Esophagus squamous epithelium (tissue), 5 donors: ENCODE measurements at regions not wholly inside any gene's neighbourhood (a gene's known extent, or its start where the extent isn't known, plus 50 kb on each side); places are given as distances from the start of the nearest gene placed in this dataset.
"Not testable (repeated sequence)": the region's sequence is repeated elsewhere in the genome, so short reads cannot be mapped to it uniquely, and the experiment has no call there.

Experiments
- DNase-seq: peaks from one replicate; lab custom pipeline; 2025; lab: John Stamatoyannopoulos, UW
- H3K27ac ChIP-seq, 4 donors: fragments of 200-600 bp; sonication (generic); one replicate each; pipeline ENCODE4 v1.5.1; 2016 to 2019; ENCODE audit warnings: mild to moderate bottlenecking in 1 of 4
- H3K27me3 ChIP-seq, 4 donors: fragments of 200-600 bp; sonication (generic); 1 replicate in 3 of 4; 2 replicates in 1 of 4; pipeline versions ENCODE4 v1.5.1 to v1.6.0; 2017 to 2021; ENCODE audit warnings: antibody characterized with exemption in 1 of 4
- H3K36me3 ChIP-seq, 3 donors: fragments of 200-600 bp; sonication (generic); one replicate each; pipeline ENCODE4 v1.5.1; 2016 to 2019
- H3K4me1 ChIP-seq, 3 donors: fragments of 200-600 bp; sonication (generic); one replicate each; pipeline ENCODE4 v1.5.1; 2017 to 2019
- H3K4me3 ChIP-seq, 4 donors: fragments of 200-600 bp; sonication (generic); 1 replicate in 3 of 4; 2 replicates in 1 of 4; pipeline ENCODE4 v1.5.1; 2016 to 2019; ENCODE audit warnings: mild to moderate bottlenecking in 2 of 4, moderate library complexity in 1 of 4
- H3K9me3 ChIP-seq, 3 donors: fragments of 200-600 bp; sonication (generic); one replicate each; pipeline ENCODE4 v1.5.1; 2016 to 2019
- POLR2A ChIP-seq, 4 donors: fragments of 450-650 bp; IDR thresholded peaks; one replicate each; pipeline ENCODE4 v1.6.1; 2017; ENCODE audit warnings: antibody characterized with exemption in 4 of 4, mild to moderate bottlenecking in 4 of 4, moderate library complexity in 3 of 4
- WGBS, 2 donors: methylation state at CpG; one replicate each; pipeline ENCODE4 v1.1.5; 2018; 5-methylcytosine and 5-hydroxymethylcytosine counted together
- intact Hi-C: fragments of 100-400 bp; cut with DNase I; formaldehyde crosslinking; loops from one replicate; pipeline ENCODE4 v1.15.0; 2022
- TF ChIP-seq, protein P1 (sequence below), 6 experiments: fragments of 450-650 bp in 4 of 6; fragments of 200-600 bp in 2 of 6; sonication (generic) in 2 of 6; IDR thresholded peaks; one replicate each; pipeline ENCODE4 v1.5.1; 2016 to 2019; ENCODE audit warnings: antibody characterized with exemption in 6 of 6, mild to moderate bottlenecking in 4 of 6, moderate library complexity in 4 of 6
- donor health status: DM: yes; HTN: yes; CAD: no.

DNA sequence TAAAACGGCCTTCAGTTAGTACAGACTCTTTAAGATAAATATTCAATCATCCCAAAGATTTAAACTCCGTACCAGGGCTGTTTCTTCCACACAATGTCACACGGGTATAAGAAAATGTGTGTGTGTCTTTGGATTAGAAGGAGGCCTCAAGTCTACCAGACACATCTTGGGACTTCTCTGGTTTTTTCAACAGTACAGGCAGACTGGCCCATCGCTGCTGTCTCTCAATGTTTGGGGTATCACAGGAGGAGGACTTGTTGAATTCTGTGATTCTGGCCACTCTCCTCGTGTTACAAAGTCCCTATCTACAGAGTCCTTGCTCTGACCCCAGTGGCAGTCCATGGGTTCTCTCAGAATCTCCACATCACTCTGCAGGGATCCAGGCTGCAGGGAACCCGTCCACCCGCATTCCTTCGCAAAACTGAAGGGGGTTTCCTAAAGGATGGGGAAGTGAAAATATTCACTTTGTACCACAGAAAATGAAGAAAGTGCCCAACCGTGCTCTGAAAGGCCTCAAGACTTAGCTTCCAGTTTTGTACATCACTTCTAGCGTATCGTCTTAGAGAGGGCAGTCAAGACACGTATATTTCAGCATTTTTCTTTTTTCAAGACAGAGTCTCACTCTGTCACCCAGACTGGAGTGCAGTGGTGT, 373.2 kb downstream of the NPIPA8 start:
- no peaks in the 10 kb centered on the region for H3K4me1 ChIP-seq
- H3K36me3 ChIP-seq, result no peaks in the 10 kb centered on the region
- WGBS, 2 donors, result 72 to 75% methylated on average over 11 to 12 of the region's 12 CpGs
- TF ChIP-seq POLR2A (IDR thresholded peaks at IDR 0.05), result no peak
- TF ChIP-seq, protein P1, sequence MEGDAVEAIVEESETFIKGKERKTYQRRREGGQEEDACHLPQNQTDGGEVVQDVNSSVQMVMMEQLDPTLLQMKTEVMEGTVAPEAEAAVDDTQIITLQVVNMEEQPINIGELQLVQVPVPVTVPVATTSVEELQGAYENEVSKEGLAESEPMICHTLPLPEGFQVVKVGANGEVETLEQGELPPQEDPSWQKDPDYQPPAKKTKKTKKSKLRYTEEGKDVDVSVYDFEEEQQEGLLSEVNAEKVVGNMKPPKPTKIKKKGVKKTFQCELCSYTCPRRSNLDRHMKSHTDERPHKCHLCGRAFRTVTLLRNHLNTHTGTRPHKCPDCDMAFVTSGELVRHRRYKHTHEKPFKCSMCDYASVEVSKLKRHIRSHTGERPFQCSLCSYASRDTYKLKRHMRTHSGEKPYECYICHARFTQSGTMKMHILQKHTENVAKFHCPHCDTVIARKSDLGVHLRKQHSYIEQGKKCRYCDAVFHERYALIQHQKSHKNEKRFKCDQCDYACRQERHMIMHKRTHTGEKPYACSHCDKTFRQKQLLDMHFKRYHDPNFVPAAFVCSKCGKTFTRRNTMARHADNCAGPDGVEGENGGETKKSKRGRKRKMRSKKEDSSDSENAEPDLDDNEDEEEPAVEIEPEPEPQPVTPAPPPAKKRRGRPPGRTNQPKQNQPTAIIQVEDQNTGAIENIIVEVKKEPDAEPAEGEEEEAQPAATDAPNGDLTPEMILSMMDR (IDR thresholded peaks at IDR 0.05), result no peak
- H3K27me3 ChIP-seq, result peaks cover 0 to 3% (median 0%) of the 10 kb centered on the region in 4 donors
- H3K27ac ChIP-seq, result no peak overlapping the region
- DNase-seq, result no peak
- intact Hi-C loops, result no loop called here
- H3K4me3 ChIP-seq, result no peak overlapping the region
- H3K9me3 ChIP-seq, result no peaks in the 10 kb centered on the region

DNA sequence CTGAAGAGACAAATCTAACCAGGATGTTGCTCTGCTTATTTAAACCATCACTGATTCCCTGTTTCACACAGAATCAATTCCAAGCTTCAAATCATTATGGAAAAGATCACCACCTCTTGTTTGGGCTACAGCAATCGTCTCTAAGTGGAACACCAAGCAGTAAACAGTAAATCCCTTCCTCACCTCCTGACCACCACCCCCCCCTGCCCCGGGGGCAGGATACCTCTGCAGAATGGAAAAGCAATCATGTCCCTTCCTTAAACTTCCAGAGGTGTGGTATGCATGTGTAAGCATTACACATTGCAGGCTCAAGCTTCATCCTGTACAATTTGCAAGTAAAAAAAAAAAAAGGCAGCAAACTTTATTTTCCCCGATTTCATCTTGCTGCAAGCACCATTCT, 373.8 kb downstream of the NPIPA8 start:
- intact Hi-C loops, result no loop called here
- no peak for DNase-seq
- Histone ChIP-seq H3K4me1 (no peaks in the 10 kb centered on the region), H3K36me3 (no peaks in the 10 kb centered on the region), H3K27me3 (peaks cover 0 to 3% (median 0%) of the 10 kb centered on the region in 4 donors), H3K27ac (no peak overlapping the region), H3K9me3 (no peaks in the 10 kb centered on the region), H3K4me3 (no peak overlapping the region)
- WGBS, 2 donors, result 57 to 65% methylated on average over 3 of the region's 3 CpGs
- TF ChIP-seq, protein P1 (IDR thresholded peaks at IDR 0.05), result no peak
- no peak for TF ChIP-seq POLR2A (IDR thresholded peaks at IDR 0.05)

DNA sequence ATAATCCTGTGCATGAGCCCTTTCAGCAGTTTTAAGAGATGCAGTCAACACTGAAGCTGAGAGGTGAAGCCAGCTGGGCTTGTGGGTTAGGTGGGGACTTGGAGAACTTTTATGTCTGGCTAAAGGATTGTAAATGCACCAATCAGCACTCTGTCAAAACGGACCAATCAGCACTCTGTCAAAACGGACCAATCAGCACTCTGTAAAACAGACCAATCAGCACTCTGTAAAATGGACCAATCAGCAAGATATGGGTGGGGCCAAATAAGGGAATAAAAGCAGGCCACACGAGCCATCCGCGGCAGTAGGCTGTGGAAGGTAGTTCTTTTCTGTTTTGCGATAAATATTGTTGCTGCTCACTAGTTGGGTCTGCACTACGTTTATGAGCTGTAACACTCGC, 374.7 kb downstream of the NPIPA8 start:
- H3K9me3 ChIP-seq, intact Hi-C loops, H3K27ac ChIP-seq, H3K4me3 ChIP-seq, H3K36me3 ChIP-seq, H3K27me3 ChIP-seq, H3K4me1 ChIP-seq, DNase-seq: not testable (repeated sequence)
- 70 to 79% methylated on average over 4 to 8 of the region's 8 CpGs for WGBS, 2 donors

DNA sequence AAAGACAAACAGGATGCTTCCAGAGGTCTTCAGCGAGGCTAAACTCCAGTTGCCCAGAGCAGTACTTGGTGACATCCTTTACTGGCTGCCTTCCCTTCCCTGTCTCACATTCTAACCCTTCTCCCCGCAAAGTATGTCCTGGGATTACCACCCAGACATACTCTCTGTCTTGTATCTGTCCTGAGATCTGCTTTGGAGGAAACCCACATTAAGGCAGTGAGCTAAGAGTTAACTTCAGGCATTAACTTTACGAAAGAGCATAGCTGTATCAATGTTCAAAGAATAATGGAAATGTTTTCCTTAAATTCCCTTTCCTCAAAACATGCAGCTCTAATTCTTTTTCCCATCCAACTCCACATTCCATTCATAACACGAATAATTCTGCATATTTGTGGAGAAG, 385.2 kb downstream of the NPIPA8 start:
- no peak overlapping the region for H3K4me3 ChIP-seq
- H3K27me3 ChIP-seq, result peaks cover 0 to 25% (median 1%) of the 10 kb centered on the region in 4 donors
- H3K36me3 ChIP-seq, result no peaks in the 10 kb centered on the region
- H3K4me1 ChIP-seq, result no peaks in the 10 kb centered on the region
- H3K9me3 ChIP-seq, result no peaks in the 10 kb centered on the region
- 35 to 41% methylated on average over 4 of the region's 4 CpGs for WGBS, 2 donors
- H3K27ac ChIP-seq, result no peak overlapping the region
- no peak for DNase-seq
- intact Hi-C loops, result no loop called here
- TF ChIP-seq POLR2A (IDR thresholded peaks at IDR 0.05), result no peak
- TF ChIP-seq, protein P1 (IDR thresholded peaks at IDR 0.05), result no peak

DNA sequence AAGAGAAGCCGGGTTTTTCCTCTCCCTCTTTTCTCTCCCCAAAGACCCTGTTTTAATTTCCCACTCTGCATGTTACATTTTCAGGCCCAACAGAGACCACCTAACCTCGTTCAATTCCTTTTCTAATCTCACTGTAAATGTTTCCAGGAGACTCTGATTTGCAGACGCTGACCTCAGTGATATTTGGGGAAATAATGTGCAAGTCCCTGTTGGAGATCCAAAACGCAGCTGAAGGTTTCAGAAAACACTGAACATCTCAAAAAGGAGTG, 386.6 kb downstream of the NPIPA8 start:
- no peaks in the 10 kb centered on the region for H3K36me3 ChIP-seq
- H3K27me3 ChIP-seq, result peaks cover 0 to 25% (median 1%) of the 10 kb centered on the region in 4 donors
- H3K27ac ChIP-seq, result no peak overlapping the region
- no peak for DNase-seq
- no peaks in the 10 kb centered on the region for H3K4me1 ChIP-seq
- 10 to 33% methylated on average over 3 to 4 of the region's 4 CpGs for WGBS, 2 donors
- intact Hi-C loops, result no loop called here
- H3K9me3 ChIP-seq, result no peaks in the 10 kb centered on the region
- no peak for TF ChIP-seq POLR2A (IDR thresholded peaks at IDR 0.05)
- TF ChIP-seq, protein P1 (IDR thresholded peaks at IDR 0.05), result no peak
- no peak overlapping the region for H3K4me3 ChIP-seq
